HTR-8/SVneo (cell line): ENCODE measurements at regions not wholly inside any gene's neighbourhood (a gene's known extent, or its start where the extent isn't known, plus 50 kb on each side); places are given as distances from the start of the nearest gene placed in this dataset.
A peak's percentile ranks its signal among the peaks of the same experiment; 100 is the strongest.

Experiments
- DNase-seq: peaks from one replicate; pipeline ENCODE4 v3.0.0; 2011; ENCODE audit warnings: low spot score, mixed read lengths; ENCODE audit not compliant: insufficient read length
- FAIRE-seq: peaks from 2 replicates; lab custom pipeline; 2011; peaks lifted over from hg19 to GRCh38; lab: Jason Lieb, UNC

DNA sequence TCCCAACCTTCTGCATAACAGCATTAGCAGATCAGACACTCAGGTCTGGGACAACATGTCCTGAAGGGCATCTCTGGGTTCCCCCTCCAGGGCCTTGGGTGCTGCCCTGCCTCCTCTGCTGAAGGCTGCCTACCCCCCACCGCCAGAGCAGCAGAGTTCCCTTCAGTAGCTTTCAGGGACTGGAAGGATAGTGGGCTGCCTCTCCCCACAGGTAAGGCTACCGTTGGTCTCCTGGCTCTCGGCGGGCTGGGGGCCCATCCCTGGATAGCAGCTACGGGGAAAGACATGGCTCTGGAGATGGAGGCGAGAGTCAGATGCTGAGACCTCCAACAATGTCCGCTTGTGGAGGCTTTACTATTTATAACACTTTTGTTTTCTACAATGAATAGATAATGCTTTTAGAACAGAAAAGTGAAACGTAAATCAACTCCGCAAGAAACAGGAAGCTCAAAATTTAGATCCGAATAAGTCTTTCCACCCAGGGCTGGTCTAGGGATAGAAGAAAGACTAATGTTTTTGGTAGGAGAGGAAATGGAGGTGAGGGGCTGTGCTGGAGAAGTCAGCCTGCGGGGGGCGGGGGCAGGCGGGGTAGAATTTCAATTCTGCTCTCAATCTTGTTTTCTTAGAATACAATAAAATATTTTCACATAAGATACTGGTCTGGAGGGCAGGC lies 58.4 kb downstream of the ARL4C start:
- DNase-seq (no peak), FAIRE-seq (no peak)

DNA sequence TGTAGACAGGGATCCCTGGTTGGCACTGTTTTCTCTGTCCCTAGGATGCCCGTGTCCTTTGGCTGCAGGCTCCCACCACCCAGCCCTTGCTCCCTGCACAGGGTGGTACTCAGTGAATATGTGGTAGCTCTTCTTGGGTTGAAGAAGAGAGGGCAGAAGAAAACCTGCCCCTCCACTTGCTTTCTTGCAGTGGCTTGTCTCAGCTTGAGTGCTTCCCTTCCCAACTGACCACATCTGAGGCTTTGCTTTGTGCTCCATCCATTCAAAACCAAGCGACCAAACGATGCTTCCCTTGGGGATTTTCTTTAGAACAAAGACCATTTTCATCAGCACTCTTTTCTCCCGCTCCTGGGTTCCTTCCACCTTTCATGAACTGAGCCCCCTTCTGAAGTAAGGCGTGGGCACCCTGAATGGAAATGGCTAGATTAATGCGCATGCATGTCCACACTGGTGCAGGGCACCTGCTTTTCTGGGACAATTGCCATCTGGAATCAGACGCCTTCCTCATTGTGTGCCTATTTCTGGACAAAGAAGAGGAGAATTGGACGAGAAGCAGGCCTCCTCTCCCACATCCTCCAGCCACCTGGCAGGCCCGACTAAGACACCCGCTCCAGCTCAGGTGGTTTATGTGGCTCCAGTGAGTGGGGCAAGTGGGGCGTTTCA lies 59.1 kb downstream of the ARL4C start:
- FAIRE-seq = no peak
- no peak for DNase-seq

DNA sequence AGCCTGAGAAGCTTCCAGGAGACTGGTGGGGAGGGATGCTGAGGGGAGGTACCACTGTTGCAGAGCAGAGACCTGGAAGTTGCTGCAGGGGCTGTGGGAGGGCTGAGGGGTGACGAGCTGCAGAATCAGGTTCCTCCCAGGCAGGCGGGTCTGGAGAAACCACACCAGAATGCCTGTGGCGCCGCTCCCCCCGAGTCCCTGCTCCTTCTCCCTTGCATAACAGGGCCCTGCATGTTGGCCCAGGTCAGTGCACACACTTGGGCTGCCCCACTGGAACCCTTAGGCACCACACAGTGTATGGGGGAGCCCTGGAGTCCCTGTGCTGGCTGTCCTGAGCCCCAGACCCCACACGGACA lies 60.4 kb downstream of the ARL4C start:
- FAIRE-seq = no peak

DNA sequence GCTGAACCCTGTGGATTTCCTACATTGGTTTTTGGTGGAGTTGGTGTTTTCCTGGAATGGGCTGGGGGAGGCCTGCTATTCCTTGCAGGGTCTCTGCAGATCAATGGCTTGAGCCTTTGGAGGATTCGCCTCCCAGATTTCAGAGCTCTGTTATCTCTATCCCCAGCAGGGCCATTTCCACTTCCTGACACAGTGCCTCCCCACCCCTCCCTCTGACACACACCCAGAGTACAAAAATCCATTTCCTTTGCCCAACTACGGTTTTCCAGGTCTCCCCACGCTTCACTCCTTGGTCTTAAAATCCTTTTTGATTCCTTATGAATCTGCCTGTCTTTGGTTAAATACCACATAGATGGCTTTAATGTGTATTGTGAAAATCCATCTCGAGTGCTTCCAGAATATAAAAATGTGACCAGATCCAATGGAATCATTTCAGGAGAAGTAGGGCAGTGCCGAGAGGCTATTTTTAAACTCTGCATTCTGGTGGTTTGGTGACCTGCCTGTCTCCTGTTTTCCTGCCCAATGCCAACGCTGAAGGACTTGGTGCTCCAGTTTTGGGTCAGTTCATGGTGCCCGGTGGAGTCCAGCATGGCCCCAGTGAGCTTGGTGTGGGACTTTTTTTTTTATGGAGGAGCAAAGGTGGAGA lies 60.9 kb downstream of the ARL4C start:
- FAIRE-seq (no peak), DNase-seq (no peak)

More for the DNA sequence above, 60.4 kb downstream of the ARL4C start:
- no peak for DNase-seq

DNA sequence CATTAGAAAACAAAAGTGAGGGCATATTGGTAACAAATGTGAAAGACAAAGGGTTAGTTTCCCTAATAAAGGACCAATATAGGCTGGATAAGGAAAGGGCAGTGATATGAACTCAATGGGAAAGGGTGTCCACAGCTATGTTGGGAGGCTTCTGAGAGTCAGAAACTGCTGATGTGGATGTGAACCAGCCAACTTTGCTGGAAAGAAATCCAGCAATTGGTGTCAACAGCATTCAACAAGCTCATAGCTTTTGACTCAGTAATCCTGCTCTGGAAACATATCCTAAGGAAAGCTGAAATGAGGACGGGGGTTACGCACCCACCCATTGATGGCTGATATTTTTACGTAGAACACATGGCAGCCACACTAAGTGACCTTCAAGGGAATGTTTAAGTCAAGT lies 63.7 kb downstream of the ARL4C start:
- FAIRE-seq = no peak
- DNase-seq = no peak

DNA sequence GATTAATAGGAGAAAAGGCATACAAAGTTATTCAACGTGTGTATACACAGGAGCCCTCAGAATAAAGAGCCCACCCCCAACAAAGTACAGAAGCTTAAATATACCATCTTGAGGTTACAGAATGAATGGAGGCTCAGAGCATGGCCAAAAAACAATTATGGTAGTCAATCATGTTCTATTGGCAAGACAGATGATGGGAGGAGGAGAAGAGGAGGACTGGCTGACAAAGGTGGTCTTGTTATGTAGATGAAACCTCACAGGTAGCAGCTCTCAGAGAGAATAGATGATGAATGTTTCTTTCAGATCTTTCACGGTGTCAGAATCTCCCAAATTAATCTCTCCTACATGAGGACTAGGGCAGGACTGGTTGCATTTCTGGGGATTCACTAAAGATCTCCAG lies 66.0 kb downstream of the ARL4C start:
- FAIRE-seq = no peak
- DNase-seq = no peak

DNA sequence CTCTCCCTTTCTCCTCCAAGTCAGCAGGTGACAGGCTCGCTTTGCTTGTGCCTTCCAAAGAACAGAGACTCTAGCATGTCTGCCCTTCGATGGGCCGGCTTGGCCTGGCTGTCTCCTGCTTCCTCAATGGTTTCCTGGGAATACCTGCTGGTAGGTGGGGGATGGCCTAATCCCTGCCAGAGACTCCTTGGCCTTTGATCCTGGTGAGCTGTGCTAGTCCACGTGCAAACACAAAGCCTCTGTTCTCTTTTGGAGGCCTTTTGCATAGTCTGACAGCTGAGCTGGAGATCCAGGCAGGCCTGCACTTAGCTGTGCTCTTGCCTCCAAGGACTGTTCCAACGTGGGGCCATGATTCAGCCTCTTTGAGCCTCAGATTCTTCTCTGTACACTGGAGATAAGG lies 67.6 kb downstream of the ARL4C start:
- DNase-seq = no peak
- FAIRE-seq = no peak

DNA sequence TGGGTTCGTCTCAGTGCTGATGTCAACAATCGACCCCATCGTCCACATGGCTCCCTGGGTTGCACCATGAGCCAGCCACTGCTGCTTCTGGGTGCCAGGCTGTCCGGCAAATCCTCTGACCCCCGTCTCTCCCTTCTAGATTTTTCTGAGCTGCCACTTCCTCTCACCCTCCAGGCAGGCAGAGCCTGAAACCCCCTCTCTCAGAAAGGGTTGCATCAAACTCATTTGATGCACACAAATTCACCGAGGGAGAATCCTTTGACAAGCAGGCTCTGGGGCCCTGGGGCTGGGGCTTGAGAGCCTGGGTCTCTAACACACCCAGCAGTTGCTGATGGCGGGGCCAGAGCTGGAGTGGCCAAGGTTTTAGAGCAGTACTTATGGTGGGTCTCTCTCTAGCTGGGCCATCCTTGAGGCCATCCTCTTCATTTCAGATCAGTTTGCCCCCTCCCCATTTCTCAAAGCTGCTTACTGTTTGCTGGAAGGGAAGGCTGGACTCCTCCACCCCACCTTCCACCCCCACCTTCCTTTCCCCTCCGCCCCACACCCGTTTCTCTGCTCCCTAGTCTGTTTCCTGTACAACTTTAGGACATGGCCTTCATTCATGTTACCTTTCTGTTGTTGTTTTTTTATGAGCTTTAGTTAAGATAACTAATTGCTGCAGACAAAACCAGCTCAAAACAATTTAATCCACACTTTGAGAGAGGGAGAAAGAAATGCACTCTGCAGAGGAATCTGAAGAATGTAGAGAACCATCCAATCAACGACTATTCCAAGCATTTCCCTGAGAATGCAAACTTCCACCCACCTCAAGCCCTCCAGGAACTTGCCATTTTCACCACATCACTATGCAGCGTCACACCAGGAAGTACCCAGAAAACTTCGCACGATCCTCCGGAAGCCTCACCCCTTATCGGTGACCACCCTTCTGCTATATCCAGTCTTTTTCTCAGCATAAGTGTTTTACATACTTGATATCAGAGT lies 69.5 kb downstream of the ARL4C start:
- DNase-seq (peak; percentile 79), FAIRE-seq (peak; percentile 52)

DNA sequence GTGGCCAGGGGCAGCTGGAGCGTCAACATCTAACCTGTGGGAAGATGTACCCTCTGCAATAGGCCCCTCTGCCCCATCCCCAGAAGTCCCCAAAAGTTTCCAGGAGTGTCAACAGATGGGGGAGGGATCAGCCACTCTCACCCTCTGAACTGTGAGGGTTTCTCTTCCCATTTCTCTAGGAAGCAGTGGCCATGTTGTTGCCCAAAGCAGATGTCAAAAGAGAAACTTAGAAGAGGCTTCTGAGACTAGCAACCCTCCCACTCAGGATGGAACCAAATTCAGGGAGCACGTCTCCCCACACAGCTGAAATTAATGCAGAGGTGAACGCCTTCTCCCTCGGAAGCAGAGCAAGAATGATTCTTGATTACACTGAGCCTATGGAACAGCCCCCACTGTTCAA lies 70.3 kb downstream of the ARL4C start:
- DNase-seq (no peak), FAIRE-seq (no peak)

DNA sequence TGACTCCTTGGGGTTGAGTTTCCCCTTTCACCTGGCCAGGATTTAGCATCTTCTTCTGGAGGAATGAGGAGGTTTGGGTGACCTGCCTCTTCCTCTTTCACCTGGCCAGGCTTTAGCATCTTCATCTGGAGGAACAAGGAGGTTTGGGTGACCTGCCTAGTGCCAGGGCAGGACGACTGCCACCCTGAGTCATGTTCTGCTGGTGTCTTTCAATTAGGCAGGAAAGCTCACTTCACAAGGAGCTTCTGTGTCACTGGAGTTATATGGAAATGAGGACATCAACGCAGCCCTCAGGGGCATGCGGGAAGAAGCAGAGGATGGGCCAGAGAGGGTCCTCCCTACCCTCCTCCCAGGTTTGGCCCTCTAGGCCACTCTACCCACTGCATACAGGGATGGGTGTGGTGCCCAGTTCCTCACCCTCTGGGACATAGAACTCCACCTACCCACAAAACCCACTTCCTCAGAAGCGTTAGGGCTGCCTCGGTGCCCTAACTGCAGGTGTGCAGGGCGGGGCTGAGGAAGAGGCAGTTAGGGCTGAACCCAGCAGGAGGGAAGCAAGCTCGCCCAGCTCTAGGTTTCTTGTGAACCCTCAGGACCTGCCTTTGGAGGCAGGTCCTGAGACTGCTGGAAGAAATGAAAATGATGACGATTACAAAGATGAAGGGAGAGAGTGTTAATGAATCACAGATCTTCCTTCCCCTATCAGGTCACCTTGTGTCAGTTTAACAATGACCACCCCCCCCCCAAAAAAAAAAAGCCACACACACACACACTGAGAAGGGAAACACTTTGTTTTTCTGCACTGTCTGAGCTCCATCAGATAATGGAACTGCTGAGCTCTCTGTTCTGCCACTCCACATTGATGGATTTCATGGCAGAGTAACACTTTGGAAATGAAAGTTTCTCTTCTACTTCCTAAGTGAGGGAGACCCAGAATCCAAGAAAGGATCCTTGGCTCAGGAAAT lies 71.0 kb downstream of the ARL4C start:
- no peak for DNase-seq
- FAIRE-seq = peak; percentile 49

DNA sequence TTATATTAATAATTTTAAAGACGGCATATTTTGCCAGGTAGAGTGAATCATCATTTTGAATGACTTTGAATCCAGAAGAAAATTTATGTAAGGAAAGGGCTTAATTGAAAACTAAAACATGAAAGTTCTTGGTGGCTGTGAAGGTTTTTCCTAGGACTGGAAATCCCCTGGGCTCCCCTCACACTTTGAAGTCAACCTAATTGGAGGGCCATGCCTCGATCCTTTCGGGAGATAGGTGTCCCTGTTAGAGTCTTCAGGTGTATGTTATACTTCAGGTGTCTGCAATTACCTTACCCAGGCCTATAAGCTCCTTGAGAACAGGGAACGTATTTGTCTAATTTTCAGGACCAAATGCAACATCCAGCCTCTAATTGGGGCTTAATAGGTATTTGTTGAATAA lies 73.0 kb downstream of the ARL4C start:
- FAIRE-seq (no peak), DNase-seq (no peak)

DNA sequence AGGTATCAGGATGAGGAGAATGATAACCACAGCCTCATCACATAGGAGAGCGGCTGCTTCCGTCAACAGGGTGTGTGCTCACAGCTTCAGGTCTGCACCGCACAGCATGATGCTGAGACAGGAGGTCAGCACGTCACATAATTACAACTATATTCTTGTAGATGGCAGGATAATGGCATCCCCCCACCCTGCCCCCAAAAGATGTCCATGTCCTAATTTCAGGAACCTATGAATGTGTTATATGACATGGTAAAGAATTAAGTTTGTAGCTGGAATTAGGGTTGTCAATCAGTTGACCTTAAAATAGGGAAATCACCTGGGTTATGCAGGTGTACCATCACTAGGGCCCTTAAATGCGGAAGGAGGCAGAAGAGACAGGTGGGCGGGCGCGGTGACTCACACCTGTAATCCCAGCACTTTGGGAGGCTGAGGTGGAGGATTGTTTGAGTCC lies 73.9 kb downstream of the ARL4C start:
- no peak for FAIRE-seq
- DNase-seq = no peak

DNA sequence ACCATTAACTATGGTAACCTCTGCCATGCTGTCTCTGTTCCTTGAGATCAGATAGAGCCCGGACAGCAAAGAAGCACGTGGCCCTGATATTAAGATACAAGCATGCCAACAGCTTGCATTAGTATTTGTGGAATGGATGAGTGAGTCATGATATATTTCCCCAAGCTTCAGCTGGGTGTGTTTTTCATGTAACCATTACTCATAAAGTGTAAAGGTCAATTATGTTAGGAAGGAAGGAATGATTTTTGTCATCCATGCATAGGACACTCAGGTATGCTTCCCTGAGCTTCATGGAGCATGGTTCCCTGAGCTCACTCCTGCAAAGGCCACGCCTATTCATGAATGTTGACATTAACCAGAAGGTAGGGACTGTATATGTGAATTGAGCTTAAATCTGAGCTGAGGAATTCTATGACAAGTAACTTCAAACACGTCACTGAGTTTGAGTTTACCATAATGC lies 74.6 kb downstream of the ARL4C start:
- DNase-seq = peak; percentile 88

DNA sequence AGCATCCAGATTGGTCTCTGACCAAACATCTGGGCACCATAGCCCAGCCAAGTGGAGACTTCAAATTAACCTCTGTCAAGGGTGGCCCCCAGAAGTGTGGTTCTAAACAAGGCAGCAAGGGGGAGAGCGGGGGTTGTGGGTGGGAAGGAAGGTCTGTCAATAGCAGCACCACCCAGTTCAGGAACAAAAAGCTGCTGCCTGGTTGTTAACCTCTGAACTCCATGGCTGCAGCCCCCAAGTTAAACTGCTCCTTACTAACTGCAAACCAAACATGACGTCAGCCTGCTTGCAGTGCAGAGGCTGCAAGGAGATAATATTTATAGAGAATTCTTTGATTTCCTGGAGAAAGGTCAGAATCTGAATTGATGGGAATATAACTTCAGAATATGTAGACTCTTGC lies 76.5 kb downstream of the ARL4C start:
- DNase-seq (no peak), FAIRE-seq (no peak)

More for the DNA sequence above, 74.6 kb downstream of the ARL4C start:
- peak; percentile 92 for FAIRE-seq

DNA sequence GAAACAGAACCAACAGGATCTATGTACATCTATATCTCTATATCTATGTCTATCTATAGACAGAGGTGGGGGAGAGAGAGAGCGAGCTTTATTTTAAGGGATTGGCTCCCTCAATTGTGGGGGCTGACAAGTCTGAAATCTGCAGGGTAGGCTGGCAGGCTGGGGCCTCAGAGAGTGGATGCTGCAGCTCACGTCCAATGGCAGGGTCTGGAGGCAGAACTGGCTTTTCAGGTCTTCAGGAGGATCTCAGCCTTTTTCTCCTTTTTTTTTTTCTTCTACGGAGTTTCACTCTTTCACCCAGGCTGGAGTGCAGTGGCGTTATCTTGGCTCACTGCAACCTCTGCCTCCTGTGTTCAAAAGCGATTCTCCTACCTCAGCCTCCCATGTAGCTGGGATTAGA lies 77.2 kb downstream of the ARL4C start:
- no peak for FAIRE-seq
- no peak for DNase-seq

DNA sequence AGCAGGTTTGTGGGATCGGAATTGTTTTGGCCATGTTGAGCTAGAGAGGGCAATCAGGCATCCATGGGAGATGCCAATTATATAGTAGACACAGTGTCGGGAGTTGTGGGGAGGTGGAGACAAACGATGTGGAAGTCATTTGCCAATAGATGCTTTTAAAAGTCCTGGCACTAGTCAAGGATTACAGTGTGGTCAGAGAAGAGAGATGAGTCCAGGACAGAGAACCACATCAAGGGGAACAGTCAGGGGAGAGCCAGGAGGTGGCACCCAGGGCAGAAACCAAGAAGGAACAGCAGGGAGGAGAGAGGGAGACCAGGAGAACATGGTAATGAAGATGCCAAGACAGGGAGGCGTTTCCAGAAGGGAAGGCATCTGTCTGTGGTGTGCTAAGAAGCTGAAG lies 81.2 kb downstream of the ARL4C start:
- no peak for DNase-seq
- peak; percentile 63 for FAIRE-seq

DNA sequence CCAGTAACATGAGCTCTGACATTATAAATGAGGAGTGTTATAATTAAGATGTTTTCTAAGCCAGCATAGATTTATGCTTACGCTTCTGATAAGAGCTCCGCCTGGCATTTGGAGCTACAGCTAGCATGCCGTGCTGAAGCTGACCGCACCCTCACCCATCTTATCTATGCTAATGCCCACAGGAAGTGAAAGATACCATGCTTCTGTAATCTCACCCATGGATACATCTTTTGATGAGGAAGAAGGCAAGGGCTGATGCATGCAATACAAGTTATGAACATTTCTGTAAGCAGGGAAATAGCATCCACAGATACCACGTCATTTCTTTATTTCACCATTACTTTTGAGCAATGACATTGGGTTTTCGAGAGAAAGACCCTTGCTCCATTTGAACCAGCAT lies 82.3 kb downstream of the ARL4C start:
- no peak for DNase-seq
- no peak for FAIRE-seq

DNA sequence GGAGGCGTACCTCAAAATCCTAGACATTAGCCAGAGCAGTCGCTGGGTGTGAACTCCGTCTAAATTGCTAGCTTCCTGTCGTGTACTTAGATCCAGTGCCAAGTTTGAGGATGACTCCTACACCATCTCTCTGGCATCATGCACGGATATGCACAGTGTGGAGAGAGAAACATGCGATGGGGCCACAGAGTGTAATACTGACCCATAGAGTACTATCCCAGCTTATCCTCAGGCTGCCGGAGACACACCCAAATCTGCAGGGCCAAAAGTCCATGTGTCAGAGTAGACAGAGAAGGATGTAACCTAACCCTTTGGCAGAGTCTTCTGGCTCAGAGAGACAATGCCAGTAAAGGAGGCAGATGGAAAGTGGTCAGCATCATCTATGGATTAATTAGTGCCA lies 84.2 kb downstream of the ARL4C start:
- DNase-seq = no peak
- peak; percentile 48 for FAIRE-seq

DNA sequence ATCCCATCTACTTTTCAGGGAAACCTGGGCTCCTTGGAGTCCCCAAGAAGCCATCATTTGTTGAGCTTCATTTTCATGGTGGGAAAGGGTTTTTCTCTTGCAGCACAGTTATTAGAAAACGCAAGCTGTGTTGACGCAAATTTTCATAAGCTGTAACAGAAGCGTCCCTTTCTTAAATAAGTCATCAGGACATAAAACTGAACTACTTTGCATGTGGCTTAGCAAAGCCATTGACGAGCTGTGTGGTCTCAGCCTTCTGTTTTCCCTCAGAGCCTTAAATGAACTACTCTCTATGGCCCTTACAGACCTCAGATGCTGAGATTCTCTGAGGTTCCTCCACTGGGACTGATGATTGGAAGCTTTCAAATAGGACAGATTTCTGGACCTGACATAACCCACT lies 85.1 kb downstream of the ARL4C start:
- FAIRE-seq (no peak), DNase-seq (no peak)
